A549 (cell line): ENCODE measurements at regions not wholly inside any gene's neighbourhood (a gene's known extent, or its start where the extent isn't known, plus 50 kb on each side); places are given as distances from the start of the nearest gene placed in this dataset.

Source experiments
- ATAC-seq, 2 experiments: fragments of 200-7000 bp in 1 of 2; fragments of >200 bp in 1 of 2; cut with Nextera tagmentation in 1 of 2; cut with Tn5 transposase in 1 of 2; 3 replicates each; pipeline versions ENCODE4 v1.8.0 to v1.9.1; 2018 to 2020; ENCODE audit warnings: mild to moderate bottlenecking in 1 of 2, moderate library complexity in 1 of 2
- CTCF ChIA-PET: fragments of 300-600 bp; sonication (Branson Sonifier 250); formaldehyde crosslinking; extraction: SDS; loops from one replicate; lab custom pipeline; 2021; ENCODE audit warnings: antibody characterized with exemption, inconsistent platforms; lab: Yijun Ruan, JAX
- POLR2A ChIA-PET: fragments of 350-600 bp; formaldehyde crosslinking; extraction: SDS; loops from one replicate; lab custom pipeline; 2021; ENCODE audit warnings: antibody characterized with exemption, inconsistent platforms; lab: Yijun Ruan, JAX
- DNase-seq, 2 experiments: peaks; one replicate each; pipeline versions ENCODE4 v3.0.0 to v3.0.0-alpha.2; 2011 to 2016; ENCODE audit warnings: low read depth in 1 of 2, low spot score in 1 of 2
- FAIRE-seq: peaks from 2 replicates; lab custom pipeline; 2011; peaks lifted over from hg19 to GRCh38; lab: Jason Lieb, UNC
- H3K27ac ChIP-seq, 2 experiments: fragments of >200 bp; sonication (Bioruptor Twin); formaldehyde crosslinking; 3 replicates each; pipeline ENCODE4 v1.5.1; 2016 to 2017
- H3K4me1 ChIP-seq: fragments of >200 bp; sonication (Bioruptor Twin); formaldehyde crosslinking; 3 replicates; pipeline ENCODE4 v1.6.1; 2016
- H3K4me2 ChIP-seq: fragments of >200 bp; sonication (Bioruptor Twin); formaldehyde crosslinking; 3 replicates; pipeline ENCODE4 v1.6.1; 2016
- H3K4me3 ChIP-seq: fragments of >200 bp; sonication (Bioruptor Twin); formaldehyde crosslinking; 3 replicates; pipeline ENCODE4 v1.5.1; 2016
- H3K9me3 ChIP-seq: fragments of >200 bp; sonication (Bioruptor Twin); formaldehyde crosslinking; 3 replicates; pipeline ENCODE4 v1.6.1; 2016
- BCL3 ChIP-seq: fragments of >200 bp; sonication (Bioruptor Twin); formaldehyde crosslinking; IDR thresholded peaks from 3 replicates; pipeline ENCODE4 v1.6.1; 2016
- BHLHE40 ChIP-seq: IDR thresholded peaks from 2 replicates; pipeline ENCODE4 v1.6.1; 2012; ENCODE audit warnings: low read depth, low read length, inconsistent platforms
- EHMT2 ChIP-seq: fragments of 200-600 bp; sonication (generic); IDR thresholded peaks from 2 replicates; pipeline ENCODE4 v1.6.1; 2016; ENCODE audit warnings: antibody characterized with exemption, low read depth, mild to moderate bottlenecking, moderate library complexity
- EP300 ChIP-seq, 2 experiments: fragments of >200 bp; sonication (Bioruptor Twin); formaldehyde crosslinking; IDR thresholded peaks; 2 replicates in 1 of 2; 3 replicates in 1 of 2; pipeline ENCODE4 v1.6.1; 2016 to 2017
- FOSL2 ChIP-seq, 2 experiments: fragments of 450-650 bp in 1 of 2; fragments of >200 bp in 1 of 2; sonication (Bioruptor Twin) in 1 of 2; formaldehyde crosslinking; IDR thresholded peaks; 2 replicates each; pipeline versions ENCODE4 v1.5.0 to v1.6.1; 2016 to 2020; ENCODE audit warnings: mild to moderate bottlenecking in 1 of 2, moderate library complexity in 1 of 2
- HEYL ChIP-seq: fragments of 250-450 bp; sonication (Bioruptor Pico); IDR thresholded peaks from 2 replicates; pipeline ENCODE4 v1.8.0; 2021; ENCODE audit warnings: mild to moderate bottlenecking, moderate library complexity
- JUN ChIP-seq, 2 experiments: fragments of >200 bp; sonication (Bioruptor Twin); formaldehyde crosslinking; IDR thresholded peaks; 2 replicates in 1 of 2; 3 replicates in 1 of 2; pipeline ENCODE4 v1.6.1; 2016 to 2017
- KDM1A ChIP-seq: fragments of 200-600 bp; sonication (generic); IDR thresholded peaks from 2 replicates; pipeline ENCODE4 v1.6.1; 2016; ENCODE audit warnings: low read depth, mild to moderate bottlenecking
- MAFK ChIP-seq: fragments of 450-650 bp; IDR thresholded peaks from 2 replicates; pipeline ENCODE4 v1.6.1; 2014; ENCODE audit not compliant: partially characterized antibody
- MAZ ChIP-seq: fragments of 150-350 bp; IDR thresholded peaks from 2 replicates; pipeline ENCODE4 v1.6.1; 2014; ENCODE audit warnings: antibody characterized with exemption, low read depth, low read length, borderline replicate concordance
- MYC ChIP-seq: IDR thresholded peaks from 2 replicates; pipeline ENCODE4 v1.6.1; 2012; ENCODE audit warnings: mild to moderate bottlenecking, inconsistent platforms, low read length, improper control_type of control experiment, borderline replicate concordance
- NFE2L2 ChIP-seq: fragments of 150-350 bp; conservative IDR thresholded peaks from 2 replicates; pipeline ENCODE4 v1.6.1; 2014; ENCODE audit warnings: low read length
- NR3C1 ChIP-seq: fragments of >200 bp; sonication (Bioruptor Twin); formaldehyde crosslinking; IDR thresholded peaks from 3 replicates; pipeline ENCODE4 v1.6.1; 2017
- PBX3 ChIP-seq: IDR thresholded peaks from 2 replicates; pipeline ENCODE4 v1.6.1; 2012
- PHF8 ChIP-seq: fragments of 200-600 bp; sonication (generic); IDR thresholded peaks from 2 replicates; pipeline ENCODE4 v1.6.1; 2016; ENCODE audit warnings: low read depth, mild to moderate bottlenecking, antibody characterized with exemption, moderate library complexity, borderline replicate concordance
- RAD21 ChIP-seq, 2 experiments: fragments of >200 bp in 1 of 2; sonication (Bioruptor Twin) in 1 of 2; formaldehyde crosslinking in 1 of 2; IDR thresholded peaks in 1 of 2; conservative IDR thresholded peaks in 1 of 2; 2 replicates in 1 of 2; 3 replicates in 1 of 2; pipeline ENCODE4 v1.6.1; 2012 to 2018; ENCODE audit warnings: inconsistent platforms in 1 of 2
- RCOR1 ChIP-seq: fragments of 150-350 bp; IDR thresholded peaks from 2 replicates; pipeline ENCODE4 v1.6.1; 2014; ENCODE audit warnings: antibody characterized with exemption, low read length, low read depth
- RFX5 ChIP-seq: fragments of 450-650 bp; IDR thresholded peaks from 2 replicates; pipeline ENCODE4 v1.7.1; 2014; ENCODE audit warnings: antibody characterized with exemption, mild to moderate bottlenecking, moderate library complexity
- SMC3 ChIP-seq: fragments of >200 bp; sonication (Bioruptor Twin); formaldehyde crosslinking; IDR thresholded peaks from 3 replicates; pipeline ENCODE4 v1.6.1; 2018; ENCODE audit warnings: inconsistent platforms
- TFCP2L1 ChIP-seq: fragments of 250-450 bp; sonication (Bioruptor Pico); IDR thresholded peaks from 2 replicates; pipeline ENCODE4 v1.5.0; 2021; ENCODE audit warnings: mild to moderate bottlenecking
- USF2 ChIP-seq: fragments of 450-650 bp; IDR thresholded peaks from 2 replicates; pipeline ENCODE4 v1.6.1; 2014; ENCODE audit warnings: antibody characterized with exemption
- ZNF302 ChIP-seq: fragments of 250-450 bp; sonication (Bioruptor Pico); IDR thresholded peaks from 2 replicates; pipeline ENCODE4 v1.9.0; 2021; ENCODE audit warnings: inconsistent platforms, mild to moderate bottlenecking, moderate library complexity
- ZSCAN20 ChIP-seq: fragments of 250-450 bp; sonication (Bioruptor Pico); IDR thresholded peaks from 2 replicates; pipeline ENCODE4 v1.8.0; 2022; ENCODE audit warnings: mild to moderate bottlenecking, moderate library complexity
- WGBS: methylation state at CpG from one replicate; pipeline ENCODE4 v1.1.6; 2017; ENCODE audit errors: missing lambda C conversion rate; 5-methylcytosine and 5-hydroxymethylcytosine counted together
- TF ChIP-seq, protein P1 (sequence below): fragments of >200 bp; sonication (Bioruptor Twin); formaldehyde crosslinking; IDR thresholded peaks from 3 replicates; pipeline ENCODE4 v1.5.1; 2016

GRCh38 chr14:61129168-61129745 lies 148.2 kb downstream of the SLC38A6 start (continued):
- TF ChIP-seq PHF8 = no peak
- TF ChIP-seq MAZ = no peak
- no peak for TF ChIP-seq NR3C1
- no peak for TF ChIP-seq NFE2L2
- no peak for TF ChIP-seq USF2
- no peak for TF ChIP-seq PBX3

GRCh38 chr14:61128382-61129167 lies 147.5 kb downstream of the SLC38A6 start:
- H3K4me2 ChIP-seq = no peak overlapping the region
- DNase-seq (no peak), FAIRE-seq (no peak)
- no peak for TF ChIP-seq RFX5
- TF ChIP-seq, all 56 proteins: peak for 0
- Histone ChIP-seq H3K4me3 (no peak overlapping the region), H3K4me1 (peaks cover 22% of the 10 kb centered on the region), H3K9me3 (no peaks in the 10 kb centered on the region), H3K27ac (peak overlapping the region; percentile 36 to 45; a peak in 3 of 6 replicates)
- ATAC-seq = no peak; a peak in 1 of 6 replicates
- POLR2A ChIA-PET = no interaction called here
- CTCF ChIA-PET = interaction anchor here (1.5 to 2.1 kb wide), 2 partner anchors 19 to 25 kb away, joined by 5 to 6 read pairs; no protein-coding TSS in a partner anchor
- WGBS = 80% methylated on average over 6 of the region's 6 CpGs

- POLR2A ChIA-PET = no interaction called here
- FAIRE-seq (no peak), DNase-seq (no peak), ATAC-seq (no peak)
- H3K4me3 ChIP-seq = no peak overlapping the region
- H3K27ac ChIP-seq = peak overlapping the region in 1 of 2 experiments; percentile 62; a peak in 3 of 6 replicates
- WGBS = 84% methylated on average over 4 of the region's 4 CpGs
- peaks cover 34% of the 10 kb centered on the region for H3K4me1 ChIP-seq
- TF ChIP-seq ZSCAN20 (CRISPR knock-in tag) = no peak
- no peak for TF ChIP-seq JUN (IDR thresholded peaks at IDR 0.05)
- no peak for TF ChIP-seq RCOR1
- no peak for TF ChIP-seq FOSL2 (IDR thresholded peaks at IDR 0.05)
- no peak for TF ChIP-seq FOSL2 (CRISPR knock-in tag; IDR thresholded peaks at IDR 0.05)
- TF ChIP-seq, protein P1, sequence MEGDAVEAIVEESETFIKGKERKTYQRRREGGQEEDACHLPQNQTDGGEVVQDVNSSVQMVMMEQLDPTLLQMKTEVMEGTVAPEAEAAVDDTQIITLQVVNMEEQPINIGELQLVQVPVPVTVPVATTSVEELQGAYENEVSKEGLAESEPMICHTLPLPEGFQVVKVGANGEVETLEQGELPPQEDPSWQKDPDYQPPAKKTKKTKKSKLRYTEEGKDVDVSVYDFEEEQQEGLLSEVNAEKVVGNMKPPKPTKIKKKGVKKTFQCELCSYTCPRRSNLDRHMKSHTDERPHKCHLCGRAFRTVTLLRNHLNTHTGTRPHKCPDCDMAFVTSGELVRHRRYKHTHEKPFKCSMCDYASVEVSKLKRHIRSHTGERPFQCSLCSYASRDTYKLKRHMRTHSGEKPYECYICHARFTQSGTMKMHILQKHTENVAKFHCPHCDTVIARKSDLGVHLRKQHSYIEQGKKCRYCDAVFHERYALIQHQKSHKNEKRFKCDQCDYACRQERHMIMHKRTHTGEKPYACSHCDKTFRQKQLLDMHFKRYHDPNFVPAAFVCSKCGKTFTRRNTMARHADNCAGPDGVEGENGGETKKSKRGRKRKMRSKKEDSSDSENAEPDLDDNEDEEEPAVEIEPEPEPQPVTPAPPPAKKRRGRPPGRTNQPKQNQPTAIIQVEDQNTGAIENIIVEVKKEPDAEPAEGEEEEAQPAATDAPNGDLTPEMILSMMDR = no peak
- no peak for TF ChIP-seq RAD21 (conservative IDR thresholded peaks at IDR 0.05 in 1 of 2, IDR thresholded peaks at IDR 0.05 in 1 of 2)
- TF ChIP-seq ZNF302 (CRISPR knock-in tag) = no peak
- TF ChIP-seq BCL3 = no peak
- no peak for TF ChIP-seq EP300 (IDR thresholded peaks at IDR 0.05)
- no peak for TF ChIP-seq TFCP2L1
- TF ChIP-seq KDM1A = no peak
- TF ChIP-seq BHLHE40 = no peak
- TF ChIP-seq MAFK = no peak
- TF ChIP-seq EHMT2 = no peak
- no peak for TF ChIP-seq HEYL
- no peak for TF ChIP-seq SMC3
- TF ChIP-seq MYC = no peak
- H3K9me3 ChIP-seq = no peaks in the 10 kb centered on the region
- no peak overlapping the region for H3K4me2 ChIP-seq
- CTCF ChIA-PET = interaction anchor here (1.1 kb wide), 2 partner anchors 10 to 16 kb away, joined by 3 to 4 read pairs; no protein-coding TSS in a partner anchor
Observed at GRCh38 chr14:61126603-61127498, 145.8 kb downstream of the SLC38A6 start.
